H1 (cell line): ENCODE measurements at regions not wholly inside any gene's neighbourhood (a gene's known extent, or its start where the extent isn't known, plus 50 kb on each side); places are given as distances from the start of the nearest gene placed in this dataset.

Experiments
- NANOG ChIP-seq: IDR thresholded peaks from 2 replicates; pipeline ENCODE4 v1.6.1; 2011; ENCODE audit warnings: low read length, low read depth, mild to moderate bottlenecking, inconsistent platforms; ENCODE audit not compliant: insufficient read depth, poor library complexity, severe bottlenecking
- SAP30 ChIP-seq: fragments of 300-600 bp; sonication (generic); IDR thresholded peaks from 2 replicates; pipeline ENCODE4 v1.7.1; 2012; ENCODE audit warnings: low read length, moderate library complexity, mild to moderate bottlenecking, inconsistent platforms; ENCODE audit not compliant: insufficient read depth, insufficient replicate concordance

DNA sequence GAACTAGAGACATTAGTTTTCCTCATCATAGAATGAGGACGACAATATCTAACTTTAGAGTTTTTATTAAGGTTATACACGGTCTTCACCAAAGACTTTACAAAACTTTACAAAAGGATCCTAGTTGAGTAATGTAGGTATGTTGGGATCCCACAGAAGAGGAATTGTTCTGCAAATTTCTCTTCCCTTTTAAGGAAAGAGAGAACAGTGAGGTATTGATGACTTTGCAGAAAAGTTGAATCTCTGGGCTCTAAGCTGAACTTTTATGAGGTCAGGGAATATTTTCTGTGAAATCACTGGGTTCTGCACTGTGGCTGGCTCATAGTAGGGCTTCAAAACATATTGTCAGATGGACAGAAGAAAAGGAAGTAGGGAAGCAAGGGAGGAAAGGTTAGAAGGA lies 89.8 kb upstream of the PIRT start (continued):
- TF ChIP-seq SAP30, result no peak
- no peak for TF ChIP-seq NANOG
- TF ChIP-seq, all 59 proteins: peak for 2
